ENCODE measurements at regions not wholly inside any gene's neighbourhood (a gene's known extent, or its start where the extent isn't known, plus 50 kb on each side); places are given as distances from the start of the nearest gene placed in this dataset.

- Histone ChIP-seq H3K27me3 (peaks cover 0 to 39% (median 0%) of the 10 kb centered on the region in 3 donors), H3K4me3 (no peak overlapping the region), H3K36me3 (no peaks in the 10 kb centered on the region), H3K9me3 (peaks cover 0 to 45% (median 41%) of the 10 kb centered on the region in 4 donors), H3K4me1 (no peaks in the 10 kb centered on the region), H3K27ac (no peak overlapping the region)
- DNase-seq, result no peak
- 19 to 37% (median 27%) methylated on average over 5 of the region's 5 CpGs for WGBS, 5 donors
- TF ChIP-seq POLR2AphosphoS5 (IDR thresholded peaks at IDR 0.05) (no peak), POLR2A (IDR thresholded peaks at IDR 0.05) (no peak), CTCF (IDR thresholded peaks at IDR 0.05) (no peak), EP300 (IDR thresholded peaks at IDR 0.05) (no peak)
- intact Hi-C loops (cut with DNase I; ENCODE audit: low total_unique reads), result no loop called here
These were observed 376.2 kb upstream of the C1orf174 start for GRCh38 chr1:4276238-4276637.

- intact Hi-C loops (cut with DNase I; ENCODE audit: low total_unique reads), result no loop called here
- Histone ChIP-seq H3K36me3 (no peaks in the 10 kb centered on the region), H3K27ac (no peak overlapping the region), H3K4me3 (no peak overlapping the region), H3K9me3 (peaks cover 0 to 45% (median 43%) of the 10 kb centered on the region in 4 donors), H3K27me3 (peaks cover 0 to 34% (median 0%) of the 10 kb centered on the region in 3 donors), H3K4me1 (no peaks in the 10 kb centered on the region)
- no peak for DNase-seq
- TF ChIP-seq POLR2A (IDR thresholded peaks at IDR 0.05) (no peak), EP300 (IDR thresholded peaks at IDR 0.05) (no peak), CTCF (IDR thresholded peaks at IDR 0.05) (no peak), POLR2AphosphoS5 (IDR thresholded peaks at IDR 0.05) (no peak)
- 56 to 71% (median 57%) methylated on average over 2 of the region's 2 CpGs for WGBS, 5 donors
These were observed 376.8 kb upstream of the AJAP1 start for GRCh38 chr1:4277598-4277997.

GRCh38 chr1:4284976-4285375, 369.4 kb upstream of the AJAP1 start:
- TF ChIP-seq CTCF (IDR thresholded peaks at IDR 0.05), result no peak
- TF ChIP-seq EP300 (IDR thresholded peaks at IDR 0.05), result no peak
- TF ChIP-seq POLR2AphosphoS5 (IDR thresholded peaks at IDR 0.05), result no peak
- no peak for TF ChIP-seq POLR2A (IDR thresholded peaks at IDR 0.05)
- 71 to 83% (median 80%) methylated on average over 3 of the region's 3 CpGs for WGBS, 5 donors

GRCh38 chr1:4292861-4293260, 361.5 kb upstream of the AJAP1 start:
- no peak for TF ChIP-seq POLR2A (IDR thresholded peaks at IDR 0.05)
- TF ChIP-seq CTCF (IDR thresholded peaks at IDR 0.05), result no peak
- no peak for TF ChIP-seq POLR2AphosphoS5 (IDR thresholded peaks at IDR 0.05)
- no peak for TF ChIP-seq EP300 (IDR thresholded peaks at IDR 0.05)
- intact Hi-C loops (cut with DNase I; ENCODE audit: low total_unique reads), result no loop called here
- no peaks in the 10 kb centered on the region for H3K4me1 ChIP-seq
- H3K27me3 ChIP-seq, result peaks cover 0 to 5% (median 0%) of the 10 kb centered on the region in 3 donors
- no peak overlapping the region for H3K4me3 ChIP-seq
- no peak overlapping the region for H3K27ac ChIP-seq
- no peak for DNase-seq
- H3K36me3 ChIP-seq, result no peaks in the 10 kb centered on the region
- peaks cover 0 to 12% (median 8%) of the 10 kb centered on the region in 4 donors for H3K9me3 ChIP-seq
- 75 to 89% (median 85%) methylated on average over 8 of the region's 8 CpGs for WGBS, 5 donors

More at GRCh38 chr1:4284976-4285375, 369.4 kb upstream of the AJAP1 start:
- H3K4me3 ChIP-seq, result no peak overlapping the region
- no peak overlapping the region for H3K27ac ChIP-seq
- no peaks in the 10 kb centered on the region for H3K36me3 ChIP-seq
- intact Hi-C loops (cut with DNase I; ENCODE audit: low total_unique reads), result no loop called here
- no peaks in the 10 kb centered on the region for H3K27me3 ChIP-seq
- DNase-seq, result no peak
- H3K9me3 ChIP-seq, result peaks cover 0 to 13% (median 5%) of the 10 kb centered on the region in 4 donors
- no peaks in the 10 kb centered on the region for H3K4me1 ChIP-seq
